ENCODE measurements at regions not wholly inside any gene's neighbourhood (a gene's known extent, or its start where the extent isn't known, plus 50 kb on each side); places are given as distances from the start of the nearest gene placed in this dataset.

- TF ChIP-seq CTCF (conservative IDR thresholded peaks at IDR 0.05; ENCODE audit: low read length) = no peak
- no peak for TF ChIP-seq EZH2phosphoT487 (IDR thresholded peaks at IDR 0.05; ENCODE audit: borderline replicate concordance, low read depth, low read length)
Measured at GRCh38 chr3:181915551-181915950, 203.8 kb downstream of the SOX2 start.
